WTC11 (cell line): ENCODE measurements at regions not wholly inside any gene's neighbourhood (a gene's known extent, or its start where the extent isn't known, plus 50 kb on each side); places are given as distances from the start of the nearest gene placed in this dataset.
A peak's percentile ranks its signal among the peaks of the same experiment; 100 is the strongest.

ENCODE experiments used
- ATAC-seq: fragments of 200-7000 bp; cut with Tn5 transposase; 2 replicates; pipeline ENCODE4 v1.10.0; 2021; ENCODE audit warnings: mild to moderate bottlenecking, moderate library complexity
- CTCF ChIA-PET: fragments of 300-600 bp; sonication (Branson Sonifier 250); formaldehyde crosslinking; loops from one replicate; lab custom pipeline; 2021; ENCODE audit warnings: antibody characterized with exemption; lab: Charles Lee
- POLR2A ChIA-PET: fragments of 350-600 bp; sonication (Branson Sonifier 250); formaldehyde crosslinking; loops from one replicate; lab custom pipeline; 2021; ENCODE audit warnings: antibody characterized with exemption; lab: Charles Lee
- DNase-seq: peaks from one replicate; pipeline ENCODE4 v3.0.0; 2021; ENCODE audit warnings: low spot score
- H3K27ac Mint-ChIP-seq: 2 replicates; pipeline ENCODE4 v1.8.0; 2021; ENCODE audit warnings: mixed read lengths
- H3K27me3 Mint-ChIP-seq: 2 replicates; pipeline ENCODE4 v1.8.0; 2021; ENCODE audit warnings: low read depth, mild to moderate bottlenecking, moderate library complexity, mixed read lengths
- H3K36me3 Mint-ChIP-seq: 2 replicates; pipeline ENCODE4 v1.8.0; 2021; ENCODE audit warnings: mixed read lengths
- H3K4me1 Mint-ChIP-seq: 2 replicates; pipeline ENCODE4 v1.8.0; 2022; ENCODE audit warnings: mixed read lengths
- H3K4me3 Mint-ChIP-seq: 2 replicates; pipeline ENCODE4 v1.8.0; 2021; ENCODE audit warnings: mild to moderate bottlenecking, moderate library complexity, mixed read lengths
- H3K9me3 Mint-ChIP-seq: 2 replicates; pipeline ENCODE4 v1.8.0; 2021; ENCODE audit warnings: mixed read lengths
- CREM ChIP-seq: sonication (generic); formaldehyde crosslinking; IDR thresholded peaks from 2 replicates; pipeline ENCODE4 v1.8.1; 2022; ENCODE audit warnings: mild to moderate bottlenecking, missing genetic modification reagents, moderate library complexity
- ESRRA ChIP-seq: sonication (generic); formaldehyde crosslinking; IDR thresholded peaks from 2 replicates; pipeline ENCODE4 v1.8.1; 2022; ENCODE audit warnings: mild to moderate bottlenecking, missing genetic modification reagents, borderline replicate concordance
- ETV6 ChIP-seq: sonication (generic); formaldehyde crosslinking; IDR thresholded peaks from 2 replicates; pipeline ENCODE4 v1.8.1; 2022; ENCODE audit warnings: mild to moderate bottlenecking, missing genetic modification reagents
- FOXP1 ChIP-seq: sonication (generic); formaldehyde crosslinking; IDR thresholded peaks from 2 replicates; pipeline ENCODE4 v1.8.0; 2022; ENCODE audit warnings: missing genetic modification reagents, mild to moderate bottlenecking, moderate library complexity, borderline replicate concordance
- JAZF1 ChIP-seq: fragments of 250-450 bp; sonication (Bioruptor Pico); IDR thresholded peaks from 2 replicates; pipeline ENCODE4 v1.9.0; 2021; ENCODE audit warnings: moderate library complexity, mild to moderate bottlenecking, inconsistent platforms
- NFATC4 ChIP-seq: fragments of 250-450 bp; sonication (Bioruptor Pico); IDR thresholded peaks from 2 replicates; pipeline ENCODE4 v1.9.0; 2021; ENCODE audit warnings: mild to moderate bottlenecking
- NR1H2 ChIP-seq: sonication (generic); formaldehyde crosslinking; IDR thresholded peaks from 2 replicates; pipeline ENCODE4 v1.9.0; 2021; ENCODE audit warnings: mild to moderate bottlenecking, moderate library complexity, missing genetic modification reagents
- PRRX2 ChIP-seq: fragments of 250-450 bp; sonication (Bioruptor Pico); IDR thresholded peaks from 2 replicates; pipeline ENCODE4 v1.8.0; 2021; ENCODE audit warnings: mild to moderate bottlenecking
- TCF7 ChIP-seq: sonication (generic); formaldehyde crosslinking; IDR thresholded peaks from 2 replicates; pipeline ENCODE4 v1.8.0; 2022; ENCODE audit warnings: mild to moderate bottlenecking, low read depth, missing genetic modification reagents, moderate library complexity
- ZNF138 ChIP-seq: sonication (generic); formaldehyde crosslinking; conservative IDR thresholded peaks from 2 replicates; pipeline ENCODE4 v1.8.1; 2022; ENCODE audit warnings: mild to moderate bottlenecking, moderate library complexity, missing genetic modification reagents
- ZNF396 ChIP-seq: fragments of 250-450 bp; sonication (Bioruptor Pico); IDR thresholded peaks from 2 replicates; pipeline ENCODE4 v1.8.0; 2021; ENCODE audit warnings: mild to moderate bottlenecking, moderate library complexity, borderline replicate concordance
- ZNF416 ChIP-seq: fragments of 250-450 bp; sonication (Bioruptor Pico); IDR thresholded peaks from 2 replicates; pipeline ENCODE4 v1.9.0; 2021; ENCODE audit warnings: mild to moderate bottlenecking, inconsistent platforms
- ZNF423 ChIP-seq: fragments of 250-450 bp; sonication (Bioruptor Pico); IDR thresholded peaks from 2 replicates; pipeline ENCODE4 v2.1.2; 2022; ENCODE audit warnings: mild to moderate bottlenecking, moderate library complexity
- TF ChIP-seq, protein P1 (sequence below): sonication (generic); formaldehyde crosslinking; IDR thresholded peaks from 2 replicates; pipeline ENCODE4 v1.8.1; 2022; ENCODE audit warnings: low read depth, mild to moderate bottlenecking, moderate library complexity, missing genetic modification reagents, borderline replicate concordance
- TF ChIP-seq, protein P2 (sequence below): sonication (generic); formaldehyde crosslinking; IDR thresholded peaks from 2 replicates; pipeline ENCODE4 v1.8.0; 2022; ENCODE audit warnings: missing genetic modification reagents
- TF ChIP-seq, protein P3 (sequence below): fragments of 250-450 bp; sonication (Bioruptor Pico); IDR thresholded peaks from 2 replicates; pipeline ENCODE4 v1.8.0; 2021; ENCODE audit warnings: mild to moderate bottlenecking
- TF ChIP-seq, protein P4 (sequence below): sonication (generic); formaldehyde crosslinking; IDR thresholded peaks from 2 replicates; pipeline ENCODE4 v1.8.1; 2022; ENCODE audit warnings: low read depth, missing genetic modification reagents, borderline replicate concordance
- TF ChIP-seq, protein P5 (sequence below): sonication (generic); formaldehyde crosslinking; IDR thresholded peaks from 2 replicates; pipeline ENCODE4 v1.8.1; 2022; ENCODE audit warnings: missing genetic modification reagents, borderline replicate concordance

DNA sequence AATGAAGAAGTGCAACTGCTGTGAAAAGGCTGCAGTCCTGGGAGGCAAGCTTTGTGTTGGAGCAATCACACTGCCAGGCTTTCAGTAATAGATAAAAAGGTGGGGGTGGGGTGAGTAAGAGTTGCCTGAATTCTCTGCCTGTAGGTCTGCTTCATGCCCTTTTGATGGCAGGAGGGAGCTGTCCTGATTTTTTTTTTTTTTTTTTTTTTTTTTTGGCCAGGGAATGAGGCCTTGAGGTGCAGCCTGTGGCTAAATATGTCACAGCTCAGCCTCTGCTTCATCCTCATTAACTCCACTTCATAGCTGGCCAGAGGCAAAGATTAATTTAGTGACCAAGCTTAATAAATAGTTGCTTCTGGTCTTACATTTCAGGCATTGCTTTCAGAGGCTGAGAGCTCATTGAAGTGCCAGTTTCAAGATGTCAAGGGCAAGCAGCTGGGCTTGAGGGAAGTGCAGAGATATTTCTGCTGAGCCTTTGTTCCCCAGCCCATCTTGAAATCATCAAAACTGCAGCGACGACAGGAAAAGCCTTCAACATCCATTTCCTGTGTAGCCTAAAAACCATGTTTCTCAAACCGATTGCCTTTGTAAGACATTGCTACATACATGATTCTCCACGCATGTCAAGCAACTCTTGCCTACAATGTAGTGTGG lies 134.7 kb downstream of the MACIR start:
- ChIA-PET CTCF (interaction anchor here (0.6 to 2.2 kb wide), 23 partner anchors 9 to 712 kb away, joined by 3 to 12 read pairs (median 6); no protein-coding TSS in a partner anchor), POLR2A (interaction anchor here (0.6 to 1.0 kb wide), 4 partner anchors 19 to 135 kb away, joined by 3 to 8 read pairs (median 4); partner anchors contain the start of gene MACIR)
- Mint-ChIP-seq H3K27ac (0 out of 2 replicates have a peak overlapping the region, but pooled peaks have one; percentile 15), H3K9me3 (no peaks in the 10 kb centered on the region), H3K36me3 (no peaks in the 10 kb centered on the region), H3K4me1 (peaks cover 49% of the 10 kb centered on the region), H3K4me3 (no peak overlapping the region), H3K27me3 (no peaks in the 10 kb centered on the region)
- ATAC-seq (peak; percentile 87), DNase-seq (no peak)
- TF ChIP-seq JAZF1 (no peak), ZNF416 (CRISPR knock-in tag) (no peak), CREM (CRISPR knock-in tag) (no peak), ZNF396 (CRISPR knock-in tag) (no peak), ZNF423 (CRISPR knock-in tag) (no peak), NFATC4 (CRISPR knock-in tag) (no peak), ZNF138 (no peak), TCF7 (CRISPR knock-in tag) (no peak), PRRX2 (no peak), ETV6 (CRISPR knock-in tag) (no peak), NR1H2 (CRISPR knock-in tag) (no peak), FOXP1 (no peak), ESRRA (CRISPR knock-in tag) (no peak)
- TF ChIP-seq, protein P1, sequence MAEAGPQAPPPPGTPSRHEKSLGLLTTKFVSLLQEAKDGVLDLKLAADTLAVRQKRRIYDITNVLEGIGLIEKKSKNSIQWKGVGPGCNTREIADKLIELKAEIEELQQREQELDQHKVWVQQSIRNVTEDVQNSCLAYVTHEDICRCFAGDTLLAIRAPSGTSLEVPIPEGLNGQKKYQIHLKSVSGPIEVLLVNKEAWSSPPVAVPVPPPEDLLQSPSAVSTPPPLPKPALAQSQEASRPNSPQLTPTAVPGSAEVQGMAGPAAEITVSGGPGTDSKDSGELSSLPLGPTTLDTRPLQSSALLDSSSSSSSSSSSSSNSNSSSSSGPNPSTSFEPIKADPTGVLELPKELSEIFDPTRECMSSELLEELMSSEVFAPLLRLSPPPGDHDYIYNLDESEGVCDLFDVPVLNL (CRISPR knock-in tag): no peak
- TF ChIP-seq, protein P2, sequence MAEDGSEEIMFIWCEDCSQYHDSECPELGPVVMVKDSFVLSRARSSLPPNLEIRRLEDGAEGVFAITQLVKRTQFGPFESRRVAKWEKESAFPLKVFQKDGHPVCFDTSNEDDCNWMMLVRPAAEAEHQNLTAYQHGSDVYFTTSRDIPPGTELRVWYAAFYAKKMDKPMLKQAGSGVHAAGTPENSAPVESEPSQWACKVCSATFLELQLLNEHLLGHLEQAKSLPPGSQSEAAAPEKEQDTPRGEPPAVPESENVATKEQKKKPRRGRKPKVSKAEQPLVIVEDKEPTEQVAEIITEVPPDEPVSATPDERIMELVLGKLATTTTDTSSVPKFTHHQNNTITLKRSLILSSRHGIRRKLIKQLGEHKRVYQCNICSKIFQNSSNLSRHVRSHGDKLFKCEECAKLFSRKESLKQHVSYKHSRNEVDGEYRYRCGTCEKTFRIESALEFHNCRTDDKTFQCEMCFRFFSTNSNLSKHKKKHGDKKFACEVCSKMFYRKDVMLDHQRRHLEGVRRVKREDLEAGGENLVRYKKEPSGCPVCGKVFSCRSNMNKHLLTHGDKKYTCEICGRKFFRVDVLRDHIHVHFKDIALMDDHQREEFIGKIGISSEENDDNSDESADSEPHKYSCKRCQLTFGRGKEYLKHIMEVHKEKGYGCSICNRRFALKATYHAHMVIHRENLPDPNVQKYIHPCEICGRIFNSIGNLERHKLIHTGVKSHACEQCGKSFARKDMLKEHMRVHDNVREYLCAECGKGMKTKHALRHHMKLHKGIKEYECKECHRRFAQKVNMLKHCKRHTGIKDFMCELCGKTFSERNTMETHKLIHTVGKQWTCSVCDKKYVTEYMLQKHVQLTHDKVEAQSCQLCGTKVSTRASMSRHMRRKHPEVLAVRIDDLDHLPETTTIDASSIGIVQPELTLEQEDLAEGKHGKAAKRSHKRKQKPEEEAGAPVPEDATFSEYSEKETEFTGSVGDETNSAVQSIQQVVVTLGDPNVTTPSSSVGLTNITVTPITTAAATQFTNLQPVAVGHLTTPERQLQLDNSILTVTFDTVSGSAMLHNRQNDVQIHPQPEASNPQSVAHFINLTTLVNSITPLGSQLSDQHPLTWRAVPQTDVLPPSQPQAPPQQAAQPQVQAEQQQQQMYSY (CRISPR knock-in tag): no peak
- TF ChIP-seq, protein P3, sequence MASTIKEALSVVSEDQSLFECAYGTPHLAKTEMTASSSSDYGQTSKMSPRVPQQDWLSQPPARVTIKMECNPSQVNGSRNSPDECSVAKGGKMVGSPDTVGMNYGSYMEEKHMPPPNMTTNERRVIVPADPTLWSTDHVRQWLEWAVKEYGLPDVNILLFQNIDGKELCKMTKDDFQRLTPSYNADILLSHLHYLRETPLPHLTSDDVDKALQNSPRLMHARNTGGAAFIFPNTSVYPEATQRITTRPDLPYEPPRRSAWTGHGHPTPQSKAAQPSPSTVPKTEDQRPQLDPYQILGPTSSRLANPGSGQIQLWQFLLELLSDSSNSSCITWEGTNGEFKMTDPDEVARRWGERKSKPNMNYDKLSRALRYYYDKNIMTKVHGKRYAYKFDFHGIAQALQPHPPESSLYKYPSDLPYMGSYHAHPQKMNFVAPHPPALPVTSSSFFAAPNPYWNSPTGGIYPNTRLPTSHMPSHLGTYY (CRISPR knock-in tag): no peak
- TF ChIP-seq, protein P4, sequence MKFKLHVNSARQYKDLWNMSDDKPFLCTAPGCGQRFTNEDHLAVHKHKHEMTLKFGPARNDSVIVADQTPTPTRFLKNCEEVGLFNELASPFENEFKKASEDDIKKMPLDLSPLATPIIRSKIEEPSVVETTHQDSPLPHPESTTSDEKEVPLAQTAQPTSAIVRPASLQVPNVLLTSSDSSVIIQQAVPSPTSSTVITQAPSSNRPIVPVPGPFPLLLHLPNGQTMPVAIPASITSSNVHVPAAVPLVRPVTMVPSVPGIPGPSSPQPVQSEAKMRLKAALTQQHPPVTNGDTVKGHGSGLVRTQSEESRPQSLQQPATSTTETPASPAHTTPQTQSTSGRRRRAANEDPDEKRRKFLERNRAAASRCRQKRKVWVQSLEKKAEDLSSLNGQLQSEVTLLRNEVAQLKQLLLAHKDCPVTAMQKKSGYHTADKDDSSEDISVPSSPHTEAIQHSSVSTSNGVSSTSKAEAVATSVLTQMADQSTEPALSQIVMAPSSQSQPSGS (CRISPR knock-in tag): no peak
- TF ChIP-seq, protein P5, sequence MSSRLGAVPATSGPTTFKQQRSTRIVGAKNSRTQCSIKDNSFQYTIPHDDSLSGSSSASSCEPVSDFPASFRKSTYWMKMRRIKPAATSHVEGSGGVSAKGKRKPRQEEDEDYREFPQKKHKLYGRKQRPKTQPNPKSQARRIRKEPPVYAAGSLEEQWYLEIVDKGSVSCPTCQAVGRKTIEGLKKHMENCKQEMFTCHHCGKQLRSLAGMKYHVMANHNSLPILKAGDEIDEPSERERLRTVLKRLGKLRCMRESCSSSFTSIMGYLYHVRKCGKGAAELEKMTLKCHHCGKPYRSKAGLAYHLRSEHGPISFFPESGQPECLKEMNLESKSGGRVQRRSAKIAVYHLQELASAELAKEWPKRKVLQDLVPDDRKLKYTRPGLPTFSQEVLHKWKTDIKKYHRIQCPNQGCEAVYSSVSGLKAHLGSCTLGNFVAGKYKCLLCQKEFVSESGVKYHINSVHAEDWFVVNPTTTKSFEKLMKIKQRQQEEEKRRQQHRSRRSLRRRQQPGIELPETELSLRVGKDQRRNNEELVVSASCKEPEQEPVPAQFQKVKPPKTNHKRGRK (CRISPR knock-in tag): no peak
